Psoas muscle (tissue), 7 donors: ENCODE measurements at regions not wholly inside any gene's neighbourhood (a gene's known extent, or its start where the extent isn't known, plus 50 kb on each side); places are given as distances from the start of the nearest gene placed in this dataset.

Experiments used
- ATAC-seq, 4 donors: fragments of 200-7000 bp; cut with Tn5 transposase; one replicate each; pipeline ENCODE4 v1.9.1; 2020; ENCODE audit warnings: moderate library complexity in 3 of 4, mild to moderate bottlenecking in 2 of 4
- DNase-seq, 2 donors: peaks; one replicate each; pipeline ENCODE4 v3.0.0-alpha.2; 2020
- H3K27ac ChIP-seq: fragments of 200-600 bp; one replicate; pipeline ENCODE4 v1.8.0; 2022
- H3K27me3 ChIP-seq, 3 donors: fragments of 200-600 bp in 1 of 3; one replicate each; pipeline versions ENCODE4 v1.6.1 to v1.8.0; 2013 to 2022; ENCODE audit warnings: low read length in 2 of 3, mild to moderate bottlenecking in 2 of 3, moderate library complexity in 1 of 3; ENCODE audit not compliant: insufficient read depth in 3 of 3
- H3K36me3 ChIP-seq, 2 donors: fragments of 200-600 bp in 1 of 2; one replicate each; pipeline versions ENCODE4 v1.6.1 to v1.8.0; 2013 to 2022; ENCODE audit warnings: low read depth in 1 of 2, mild to moderate bottlenecking in 1 of 2, moderate library complexity in 1 of 2; ENCODE audit not compliant: insufficient read depth in 1 of 2
- H3K4me1 ChIP-seq: fragments of 200-600 bp; one replicate; pipeline ENCODE4 v1.8.0; 2022
- H3K4me3 ChIP-seq: fragments of 200-600 bp; one replicate; pipeline ENCODE4 v1.8.0; 2022; ENCODE audit warnings: mild to moderate bottlenecking
- H3K9me3 ChIP-seq: fragments of 200-600 bp; one replicate; pipeline ENCODE4 v1.8.0; 2022
- CTCF ChIP-seq: fragments of 200-600 bp; IDR thresholded peaks from one replicate; pipeline ENCODE4 v1.8.0; 2022; ENCODE audit warnings: antibody characterized with exemption
- WGBS, 3 donors: extraction: QIAGEN DNeasy Blood & Tissue Kit; methylation state at CpG; one replicate each; pipeline versions ENCODE4 v1.1.6 to v1.1.7; 2013; 5-methylcytosine and 5-hydroxymethylcytosine counted together
- intact Hi-C, 2 donors: fragments of 100-400 bp; cut with DNase I; formaldehyde crosslinking; loops; one replicate each; pipeline versions ENCODE4 v1.11.0 to v1.14.2; 2022
- donor health status: healthy with polysubstance abuse.
- donor health status: DM: no; HTN: no; CAD: no; lungs with moderate emphysema.
- donor health status: Bipolar disorder and iron deficiency.
- donor health status: healthy.
- donor health status: DM: yes; HTN: yes; CAD: no.
- donor health status: DM: no; HTN: no; CAD: no.
- donor health status: DM: yes; HTN: yes; CAD: no.

- Histone ChIP-seq H3K27me3 (peaks cover 0 to 2% (median 0%) of the 10 kb centered on the region in 3 donors), H3K4me3 (no peak overlapping the region), H3K27ac (no peak overlapping the region), H3K4me1 (no peaks in the 10 kb centered on the region), H3K9me3 (no peaks in the 10 kb centered on the region), H3K36me3 (no peaks in the 10 kb centered on the region)
- WGBS, 3 donors: 53 to 58% (median 57%) methylated on average over 2 of the region's 2 CpGs
- ATAC-seq: no peak
- TF ChIP-seq CTCF: no peak
- DNase-seq: no peak
- intact Hi-C loops: no loop called here
These were observed 135.1 kb upstream of the SNRPN start for GRCh38 chr15:24819680-24820079.

- TF ChIP-seq CTCF: no peak
- H3K9me3 ChIP-seq: no peaks in the 10 kb centered on the region
- intact Hi-C loops: no loop called here
- DNase-seq (no peak), ATAC-seq (no peak)
- H3K4me3 ChIP-seq: no peak overlapping the region
- H3K27ac ChIP-seq: no peak overlapping the region
- H3K4me1 ChIP-seq: no peaks in the 10 kb centered on the region
- H3K36me3 ChIP-seq: no peaks in the 10 kb centered on the region
- WGBS, 3 donors: 30 to 44% (median 43%) methylated on average over 11 of the region's 11 CpGs
- peaks cover 0 to 2% (median 0%) of the 10 kb centered on the region in 3 donors for H3K27me3 ChIP-seq
These were observed 131.3 kb upstream of the SNRPN start for GRCh38 chr15:24823473-24823872.

- H3K27ac ChIP-seq: no peak overlapping the region
- no peak overlapping the region for H3K4me3 ChIP-seq
- ATAC-seq: no peak
- H3K9me3 ChIP-seq: peaks cover 4% of the 10 kb centered on the region
- no peak for DNase-seq
- no peaks in the 10 kb centered on the region for H3K4me1 ChIP-seq
- intact Hi-C loops: no loop called here
- H3K36me3 ChIP-seq: no peaks in the 10 kb centered on the region
- TF ChIP-seq CTCF: no peak
- 71 to 75% (median 71%) methylated on average over 7 of the region's 7 CpGs for WGBS, 3 donors
- peaks cover 0 to 8% (median 0%) of the 10 kb centered on the region in 3 donors for H3K27me3 ChIP-seq
These were observed 122.5 kb upstream of the SNRPN start for GRCh38 chr15:24832282-24832681.

- Histone ChIP-seq H3K9me3 (peaks cover 4% of the 10 kb centered on the region), H3K27ac (no peak overlapping the region), H3K36me3 (no peaks in the 10 kb centered on the region), H3K27me3 (peaks cover 0 to 5% (median 0%) of the 10 kb centered on the region in 3 donors), H3K4me3 (no peak overlapping the region), H3K4me1 (no peaks in the 10 kb centered on the region)
- no peak for TF ChIP-seq CTCF
- 43 to 61% (median 53%) methylated on average over 1 of the region's 1 CpG for WGBS, 3 donors
- intact Hi-C loops: no loop called here
- DNase-seq (no peak), ATAC-seq (no peak)
These were observed 119.5 kb upstream of the SNRPN start for GRCh38 chr15:24835301-24835700.

- Histone ChIP-seq H3K27me3 (no peaks in the 10 kb centered on the region), H3K36me3 (no peaks in the 10 kb centered on the region), H3K27ac (no peak overlapping the region), H3K4me1 (no peaks in the 10 kb centered on the region), H3K9me3 (peaks cover 4% of the 10 kb centered on the region), H3K4me3 (peak overlapping the region; percentile 51)
- no peak for TF ChIP-seq CTCF
- ATAC-seq (peak in 3 of 4 donors; percentile 53 to 63 (median 58)), DNase-seq (peak; percentile 17 to 60)
- intact Hi-C loops: no loop called here
- WGBS, 3 donors: 42 to 49% (median 42%) methylated on average over 21 to 35 of the region's 39 CpGs
These were observed 106.7 kb upstream of the SNRPN start for GRCh38 chr15:24848050-24848449.
